Ovary (tissue), 3 donors: ENCODE measurements at regions not wholly inside any gene's neighbourhood (a gene's known extent, or its start where the extent isn't known, plus 50 kb on each side); places are given as distances from the start of the nearest gene placed in this dataset.

ENCODE experiments used
- CTCF ChIP-seq, 3 donors: fragments of 450-650 bp in 2 of 3; fragments of 200-600 bp in 1 of 3; IDR thresholded peaks; one replicate each; pipeline versions ENCODE4 v1.5.1 to v1.8.0; 2016 to 2022; ENCODE audit warnings: antibody characterized with exemption in 3 of 3, mild to moderate bottlenecking in 1 of 3
- EP300 ChIP-seq: sonication (generic); formaldehyde crosslinking; IDR thresholded peaks from one replicate; pipeline ENCODE4 v1.6.1; 2017; ENCODE audit warnings: antibody characterized with exemption
- donor health status: DM: no; HTN: no; CAD: no.

GRCh38 chr18:23363865-23364570 is 89.1 kb upstream of the RIOK3 start:
- TF ChIP-seq EP300 (no peak), CTCF (IDR thresholded peaks at IDR 0.05) (no peak)
